ENCODE measurements at regions not wholly inside any gene's neighbourhood (a gene's known extent, or its start where the extent isn't known, plus 50 kb on each side); places are given as distances from the start of the nearest gene placed in this dataset.
A peak's percentile ranks its signal among the peaks of the same experiment; 100 is the strongest.
"Not testable (repeated sequence)": the region's sequence is repeated elsewhere in the genome, so short reads cannot be mapped to it uniquely, and the experiment has no call there.

GRCh38 chr14:106129904-106130661, 603.7 kb downstream of the TMEM121 start:
- DNase-seq (ENCODE audit: low read depth): not testable (repeated sequence)

- not testable (repeated sequence) for DNase-seq (ENCODE audit: low read depth)
These were observed 606.7 kb downstream of the TMEM121 start for GRCh38 chr14:106133126-106133525.

DNA sequence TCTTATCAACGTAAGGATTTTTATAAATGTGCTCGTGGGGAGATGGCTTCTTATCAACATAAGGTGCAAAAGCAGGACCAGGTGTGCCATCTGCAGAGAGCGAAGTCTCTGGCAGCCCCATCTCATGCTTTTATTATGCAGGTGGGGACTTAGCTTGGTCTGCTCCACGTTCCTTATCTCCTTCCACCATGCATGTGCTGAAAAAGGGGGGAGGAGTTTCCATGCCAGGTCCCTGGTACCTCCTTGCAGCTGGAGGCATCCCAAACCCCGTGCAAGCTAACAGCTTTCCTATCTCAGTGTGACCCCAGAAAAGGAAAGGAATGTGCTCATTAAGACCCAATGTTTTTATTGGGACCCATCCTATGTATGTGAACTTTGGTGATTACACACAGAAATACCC, 608.5 kb downstream of the TMEM121 start:
- no peak for DNase-seq (ENCODE audit: low read depth)

DNA sequence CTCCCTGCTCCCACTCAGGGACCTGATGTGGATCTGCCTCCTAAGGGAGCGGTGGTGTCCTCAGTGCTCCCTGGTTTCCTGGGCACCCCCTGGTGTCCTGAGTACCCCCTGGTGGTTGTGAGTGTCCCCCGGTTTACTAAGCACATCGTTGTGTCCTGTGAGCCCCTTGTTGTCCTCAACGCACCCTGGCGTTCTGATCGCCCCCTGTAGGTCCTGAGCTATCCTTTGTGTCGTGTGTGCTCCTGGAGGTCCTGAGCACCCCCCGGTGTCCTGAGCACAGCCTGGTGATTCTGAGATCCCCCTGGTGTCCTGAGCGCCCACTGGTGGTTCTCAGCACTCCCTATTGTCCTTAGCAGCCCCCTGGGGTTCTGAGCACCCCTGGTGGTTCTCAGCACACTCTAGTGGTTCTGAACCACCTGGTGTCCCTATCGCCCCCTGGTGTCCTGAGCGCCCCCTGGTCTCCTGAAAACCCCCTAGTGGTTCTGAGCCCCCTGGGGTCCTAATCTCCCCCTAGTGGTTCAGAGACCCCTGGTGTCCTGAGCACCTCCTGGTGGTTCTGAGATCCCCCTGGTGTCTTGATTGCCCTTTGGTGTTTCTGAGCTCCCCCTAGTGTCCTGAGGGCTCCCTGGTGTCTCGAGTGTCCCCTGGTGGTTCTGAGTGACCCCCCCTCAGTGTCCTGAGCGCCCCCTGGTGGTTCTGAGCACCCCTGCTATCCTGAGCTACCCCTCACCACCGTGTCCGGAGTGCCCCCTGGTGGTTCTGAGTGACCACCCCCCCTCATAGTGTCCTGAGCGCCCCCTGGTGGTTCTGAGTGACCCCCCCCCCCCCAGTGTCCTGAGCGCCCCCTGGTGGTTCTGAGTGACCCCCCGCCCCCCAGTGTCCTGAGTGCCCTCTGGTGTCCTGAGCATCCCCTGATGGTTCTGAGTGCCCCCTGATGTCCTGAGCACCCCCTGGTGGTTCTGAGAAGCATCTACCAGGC, 615.1 kb downstream of the TMEM121 start:
- no peak for DNase-seq (ENCODE audit: low read depth)

DNA sequence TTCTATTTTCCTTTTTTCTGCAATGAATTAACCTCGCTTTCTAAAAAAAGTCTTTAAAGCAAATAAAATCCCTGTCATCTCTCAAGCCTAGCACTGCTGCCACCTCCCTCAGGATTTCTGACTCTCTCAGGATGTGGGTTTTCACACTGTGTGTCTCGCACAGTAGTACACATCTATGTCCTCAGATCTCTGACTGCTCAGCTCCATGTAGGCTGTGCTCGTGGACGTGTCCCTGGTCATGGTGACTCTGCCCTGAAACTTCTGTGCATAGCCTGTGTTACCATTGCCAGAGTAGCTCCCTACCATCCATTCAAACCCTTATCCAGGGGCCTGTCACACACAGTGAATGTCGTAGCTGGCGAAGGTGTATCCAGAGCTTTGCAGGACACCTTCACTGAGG, 619.3 kb downstream of the TMEM121 start:
- DNase-seq (ENCODE audit: low read depth): not testable (repeated sequence)

- peak; percentile 1 for DNase-seq (ENCODE audit: low read depth)
These were observed 627.1 kb downstream of the TMEM121 start for GRCh38 chr14:106153362-106153955.

DNA sequence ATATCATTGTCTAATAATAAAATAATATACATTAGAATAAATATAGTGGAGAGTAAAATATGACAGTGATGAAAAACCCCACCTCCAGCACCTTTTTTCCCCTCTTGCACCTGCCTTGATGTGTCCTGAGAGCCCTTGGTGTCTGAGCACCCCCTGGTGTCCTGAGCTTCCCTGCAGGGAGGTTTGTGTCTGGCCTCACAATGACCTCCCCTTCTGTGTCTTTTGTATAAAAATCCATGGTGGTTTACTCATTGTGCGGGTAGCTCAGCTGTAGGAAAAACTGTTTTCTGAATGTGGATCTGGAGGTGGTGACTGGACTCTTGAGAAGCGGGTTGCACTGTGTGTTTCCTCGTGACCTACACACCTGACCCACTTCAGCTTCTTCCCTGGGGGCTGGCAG, 636.9 kb downstream of the TMEM121 start:
- no peak for DNase-seq (ENCODE audit: low read depth)

- not testable (repeated sequence) for DNase-seq (ENCODE audit: low read depth)
These were observed 637.4 kb downstream of the TMEM121 start for GRCh38 chr14:106163812-106164211.

DNA sequence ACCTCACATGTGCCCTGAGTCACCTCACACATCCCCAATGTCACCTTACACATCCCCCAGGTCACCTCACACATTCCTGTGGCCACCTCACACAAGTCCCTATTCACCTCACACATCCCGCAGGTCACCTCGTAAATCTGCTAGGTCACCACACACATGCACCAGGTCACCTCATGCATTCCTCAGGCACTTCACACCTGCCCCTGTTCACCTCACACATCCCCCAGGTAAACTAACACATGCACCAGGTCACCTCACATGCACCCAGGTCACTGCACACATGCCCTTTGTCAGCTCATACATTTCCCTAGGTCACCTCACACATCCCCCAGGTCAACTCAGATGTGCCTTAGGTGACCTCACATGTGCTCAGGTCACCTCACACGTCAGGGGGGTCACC, 639.8 kb downstream of the TMEM121 start:
- no peak for DNase-seq (ENCODE audit: low read depth)

DNA sequence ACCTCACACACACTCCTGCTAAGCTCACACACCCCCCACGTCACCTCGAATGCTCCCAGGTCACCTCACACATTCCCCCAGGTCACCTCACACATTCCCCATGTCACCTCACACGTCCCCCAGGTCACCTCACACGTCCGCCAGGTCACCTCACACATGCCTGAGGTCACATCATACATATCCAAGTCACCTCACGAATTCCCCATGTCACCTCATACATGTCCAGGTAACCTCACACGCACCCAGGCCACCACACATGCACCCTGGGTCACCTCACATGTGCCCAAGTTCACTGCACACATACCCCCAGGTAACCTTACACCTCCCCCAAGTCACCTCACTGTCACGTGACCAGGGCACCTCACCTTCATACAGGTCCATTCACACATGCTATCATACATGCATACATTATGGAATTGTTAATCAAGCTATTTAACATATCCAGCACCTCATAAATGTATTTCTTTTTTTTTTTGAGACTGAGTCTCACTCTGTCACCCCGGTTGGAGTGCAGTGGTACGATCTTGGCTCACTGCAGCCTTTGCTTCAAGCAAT, 640.3 kb downstream of the TMEM121 start:
- no peak for DNase-seq (ENCODE audit: low read depth)

DNA sequence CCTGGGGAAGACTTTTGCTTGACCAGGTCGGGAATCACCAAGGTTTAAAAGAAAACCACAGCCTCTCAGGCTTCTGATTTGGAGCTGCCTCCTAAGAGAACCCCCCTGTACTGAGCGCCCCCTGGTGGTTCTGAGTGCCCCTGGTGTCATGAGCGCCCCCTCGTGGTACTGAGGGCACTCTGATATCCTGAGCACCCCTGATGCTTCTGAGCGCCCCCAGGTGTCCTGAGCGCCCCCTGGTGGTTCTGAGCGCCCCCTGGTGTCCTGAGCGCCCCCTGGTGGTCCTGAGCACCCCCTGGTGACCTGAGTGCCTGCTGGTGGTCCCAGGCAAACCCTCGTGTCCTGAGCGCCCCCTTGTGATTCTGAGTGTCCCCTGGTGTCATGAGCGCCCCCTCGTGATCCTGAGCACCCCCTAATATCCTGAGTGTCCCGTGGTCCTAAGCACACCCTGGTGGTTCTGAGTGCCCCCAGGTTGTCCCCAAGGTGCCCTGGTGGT, 643.8 kb downstream of the TMEM121 start:
- not testable (repeated sequence) for DNase-seq (ENCODE audit: low read depth)

GRCh38 chr14:106174206-106174605, 647.8 kb downstream of the TMEM121 start:
- DNase-seq (ENCODE audit: low read depth): no peak

DNA sequence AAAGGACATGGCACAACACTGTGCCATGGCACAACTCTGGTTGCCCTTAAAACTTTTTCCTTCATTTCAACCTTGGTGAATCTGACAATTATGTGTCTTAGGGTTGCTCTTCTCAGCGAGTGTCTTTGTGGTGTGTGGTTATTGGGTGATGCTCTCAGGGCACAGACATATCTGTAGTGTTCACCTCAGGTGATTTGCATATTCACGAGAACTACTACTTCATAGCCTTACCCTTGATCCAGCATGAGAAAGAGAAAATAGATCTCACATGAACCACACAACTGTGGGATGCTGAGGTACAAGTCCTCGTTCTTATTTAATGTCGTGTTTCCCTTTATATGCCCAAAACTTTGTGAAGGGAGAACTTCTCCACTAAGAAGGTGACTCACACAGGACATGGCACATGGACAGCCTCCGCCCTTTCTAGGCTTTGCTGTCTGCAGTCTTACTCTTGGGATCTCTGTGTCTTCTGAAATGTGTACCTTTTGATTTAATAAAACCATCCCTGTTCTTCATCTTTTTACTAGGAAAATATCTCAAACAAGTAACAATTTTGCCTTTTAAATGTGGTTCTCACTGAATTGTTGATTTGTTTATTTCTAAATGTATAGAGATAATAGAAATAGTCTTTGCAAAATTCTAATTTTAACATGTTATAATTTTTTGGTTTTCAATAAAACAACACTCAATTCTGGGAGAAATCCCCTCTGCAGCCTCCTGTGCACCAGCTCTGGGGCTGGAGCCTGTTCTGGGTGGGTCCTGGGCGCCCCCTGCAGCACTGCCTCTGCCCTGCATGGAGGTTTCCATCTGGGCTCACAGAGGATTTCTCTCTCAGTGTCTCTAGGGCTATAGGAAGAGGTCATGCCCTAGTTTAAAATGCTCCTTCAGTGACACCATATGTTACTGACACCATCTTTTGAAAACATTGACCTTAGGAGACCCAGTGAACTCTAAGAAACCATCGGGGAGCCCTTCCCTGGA, 651.2 kb downstream of the TMEM121 start:
- DNase-seq (ENCODE audit: low read depth): not testable (repeated sequence)

- no peak for DNase-seq (ENCODE audit: low read depth)
These were observed 653.4 kb downstream of the TMEM121 start for GRCh38 chr14:106179761-106180160.

- DNase-seq (ENCODE audit: low read depth): not testable (repeated sequence)
These were observed 658.4 kb downstream of the TMEM121 start for GRCh38 chr14:106184771-106185170.

DNA sequence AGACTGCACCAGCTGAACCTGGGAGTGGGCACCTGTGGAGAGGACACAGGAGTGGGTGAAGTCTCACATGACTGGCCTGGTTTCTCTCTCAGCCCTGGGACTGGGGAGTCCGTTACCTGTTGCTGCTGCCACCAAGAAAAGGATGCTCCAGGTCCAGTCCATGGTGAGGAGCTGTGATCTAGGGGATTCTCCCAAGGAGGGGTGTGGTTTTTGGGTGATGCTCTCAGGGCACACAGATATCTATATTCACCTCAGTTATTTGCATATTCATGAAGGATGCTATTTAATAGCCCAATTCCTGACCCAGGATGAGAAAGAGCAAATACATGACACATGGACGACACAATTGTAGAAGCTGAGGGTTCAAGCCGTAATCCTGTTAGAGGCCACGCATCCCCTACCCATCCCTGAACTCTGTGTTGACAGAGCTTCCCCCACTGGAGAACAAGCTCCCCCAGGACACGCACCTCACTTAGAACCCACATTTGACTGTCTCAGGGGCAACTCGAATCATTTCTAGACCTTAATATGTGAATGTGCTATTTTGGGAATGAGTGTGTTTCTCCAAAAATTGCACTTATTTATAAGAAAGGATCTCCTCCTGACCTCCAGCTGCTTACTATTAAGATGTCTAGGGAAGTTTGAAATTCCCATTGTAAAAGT, 658.9 kb downstream of the TMEM121 start:
- not testable (repeated sequence) for DNase-seq (ENCODE audit: low read depth)

- DNase-seq (ENCODE audit: low read depth): no peak
These were observed 659.5 kb downstream of the TMEM121 start for GRCh38 chr14:106185837-106186233.

GRCh38 chr14:106187216-106187615, 660.8 kb downstream of the TMEM121 start:
- DNase-seq (ENCODE audit: low read depth): no peak

DNA sequence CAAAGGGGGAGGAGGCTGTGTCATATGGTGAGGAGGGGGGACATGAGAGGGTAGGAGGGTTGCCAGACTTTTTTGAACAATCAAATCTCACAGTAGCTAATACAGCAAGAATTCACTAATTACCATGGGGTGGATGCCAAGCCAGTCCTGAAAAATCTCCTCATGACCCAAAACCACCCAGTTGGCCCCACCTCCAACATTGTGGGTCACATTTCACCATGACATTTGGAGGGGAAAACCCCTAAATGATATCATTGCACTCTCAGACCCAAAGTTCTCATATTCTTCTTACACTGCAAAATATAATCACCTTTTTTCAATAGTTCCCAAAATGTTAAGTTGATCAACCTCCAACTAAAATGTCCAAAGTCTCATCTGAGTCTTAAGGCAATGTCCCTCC, 666.3 kb downstream of the TMEM121 start:
- not testable (repeated sequence) for DNase-seq (ENCODE audit: low read depth)

DNA sequence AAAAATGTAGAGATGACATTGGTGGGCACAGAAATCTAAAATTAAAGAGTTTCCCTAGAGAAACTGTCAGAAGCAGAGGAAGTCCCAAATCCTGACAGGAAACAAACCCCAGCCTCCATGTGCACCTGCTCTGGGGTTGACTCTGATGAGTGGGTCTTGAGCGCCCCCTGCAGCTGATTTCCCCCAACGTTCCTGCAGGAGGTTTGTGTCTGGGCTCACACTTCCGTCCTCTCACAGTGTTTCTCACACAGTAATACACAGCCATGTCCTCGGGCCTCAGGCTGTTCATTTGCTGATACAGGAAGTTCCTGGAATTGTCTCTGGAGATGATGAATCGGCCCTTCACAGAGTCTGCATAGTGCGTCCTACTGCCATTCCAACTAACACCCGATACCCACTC, 670.1 kb downstream of the TMEM121 start:
- DNase-seq (ENCODE audit: low read depth): not testable (repeated sequence)
